ENCODE measurements at regions not wholly inside any gene's neighbourhood (a gene's known extent, or its start where the extent isn't known, plus 50 kb on each side); places are given as distances from the start of the nearest gene placed in this dataset.

GRCh38 chr5:158639881-158640592 lies 459.7 kb downstream of the EBF1 start:
- Mint-ChIP-seq H3K27ac (no peak overlapping the region), H3K36me3 (ENCODE audit: insufficient read depth) (no peaks in the 10 kb centered on the region), H3K4me1 (ENCODE audit: low read depth) (no peaks in the 10 kb centered on the region), H3K4me3 (ENCODE audit: low read depth) (no peak overlapping the region), H3K9me3 (ENCODE audit: low read depth) (peaks cover 5% of the 10 kb centered on the region), H3K27me3 (no peaks in the 10 kb centered on the region)
- no peak for DNase-seq (ENCODE audit: low spot score, unreplicated experiment)
- no peak for TF ChIP-seq CTCF (IDR thresholded peaks at IDR 0.05; ENCODE audit: unreplicated experiment)

GRCh38 chr5:158638396-158638795 lies 461.3 kb downstream of the EBF1 start:
- Mint-ChIP-seq H3K27ac (no peak overlapping the region), H3K27me3 (no peaks in the 10 kb centered on the region), H3K36me3 (ENCODE audit: insufficient read depth) (no peaks in the 10 kb centered on the region), H3K4me1 (ENCODE audit: low read depth) (no peaks in the 10 kb centered on the region), H3K9me3 (ENCODE audit: low read depth) (peaks cover 5% of the 10 kb centered on the region), H3K4me3 (ENCODE audit: low read depth) (no peak overlapping the region)
- no peak for TF ChIP-seq CTCF (IDR thresholded peaks at IDR 0.05; ENCODE audit: unreplicated experiment)
- DNase-seq (ENCODE audit: low spot score, unreplicated experiment), result no peak

- no peaks in the 10 kb centered on the region for H3K4me1 Mint-ChIP-seq (ENCODE audit: low read depth)
Measured at GRCh38 chr5:158637039-158637438, 462.7 kb downstream of the EBF1 start.

GRCh38 chr5:158635565-158635964 lies 464.2 kb downstream of the EBF1 start:
- no peaks in the 10 kb centered on the region for H3K36me3 Mint-ChIP-seq (ENCODE audit: insufficient read depth)
- H3K27me3 Mint-ChIP-seq, result no peaks in the 10 kb centered on the region
- no peak for TF ChIP-seq CTCF (IDR thresholded peaks at IDR 0.05; ENCODE audit: unreplicated experiment)
- no peak overlapping the region for H3K27ac Mint-ChIP-seq
- no peaks in the 10 kb centered on the region for H3K4me1 Mint-ChIP-seq (ENCODE audit: low read depth)
- peaks cover 9% of the 10 kb centered on the region for H3K9me3 Mint-ChIP-seq (ENCODE audit: low read depth)
- DNase-seq (ENCODE audit: low spot score, unreplicated experiment), result no peak
- H3K4me3 Mint-ChIP-seq (ENCODE audit: low read depth), result no peak overlapping the region

More at GRCh38 chr5:158637039-158637438, 462.7 kb downstream of the EBF1 start:
- Mint-ChIP-seq H3K36me3 (ENCODE audit: insufficient read depth) (no peaks in the 10 kb centered on the region), H3K4me3 (ENCODE audit: low read depth) (no peak overlapping the region), H3K27me3 (no peaks in the 10 kb centered on the region), H3K27ac (no peak overlapping the region), H3K9me3 (ENCODE audit: low read depth) (peaks cover 5% of the 10 kb centered on the region)
- no peak for DNase-seq (ENCODE audit: low spot score, unreplicated experiment)
- TF ChIP-seq CTCF (IDR thresholded peaks at IDR 0.05; ENCODE audit: unreplicated experiment), result no peak

GRCh38 chr5:158634714-158635113 lies 465.0 kb downstream of the EBF1 start:
- TF ChIP-seq CTCF (IDR thresholded peaks at IDR 0.05; ENCODE audit: unreplicated experiment), result no peak
- H3K4me1 Mint-ChIP-seq (ENCODE audit: low read depth), result no peaks in the 10 kb centered on the region
- H3K36me3 Mint-ChIP-seq (ENCODE audit: insufficient read depth), result no peaks in the 10 kb centered on the region
- H3K27ac Mint-ChIP-seq, result no peak overlapping the region
- DNase-seq (ENCODE audit: low spot score, unreplicated experiment), result no peak
- H3K9me3 Mint-ChIP-seq (ENCODE audit: low read depth), result peaks cover 9% of the 10 kb centered on the region
- no peaks in the 10 kb centered on the region for H3K27me3 Mint-ChIP-seq
- no peak overlapping the region for H3K4me3 Mint-ChIP-seq (ENCODE audit: low read depth)
